MCF 10A (cell line): ENCODE measurements at regions not wholly inside any gene's neighbourhood (a gene's known extent, or its start where the extent isn't known, plus 50 kb on each side); places are given as distances from the start of the nearest gene placed in this dataset.
"Not testable (repeated sequence)": the region's sequence is repeated elsewhere in the genome, so short reads cannot be mapped to it uniquely, and the experiment has no call there.

Experiments used
- BruUV-seq: library from RNA; stranded (reverse); fragments of 400-500 nt; replicated peaks from 2 replicates; lab custom pipeline; 2021; lab: Mats Ljungman, UMichigan
- CTCF ChIA-PET: fragments of 300-600 bp; sonication (Branson Sonifier 250); formaldehyde crosslinking; extraction: SDS; loops from one replicate; lab custom pipeline; 2021; ENCODE audit warnings: antibody characterized with exemption, inconsistent platforms; lab: Yijun Ruan, JAX
- POLR2A ChIA-PET: fragments of 300-600, 350-650 bp; sonication (Branson Sonifier 250); formaldehyde crosslinking; extraction: SDS; loops from one replicate; lab custom pipeline; 2020; ENCODE audit warnings: antibody characterized with exemption, inconsistent platforms; lab: Yijun Ruan, JAX
- DNase-seq: peaks from one replicate; pipeline ENCODE4 v3.0.0-alpha.2; 2018; ENCODE audit not compliant: unreplicated experiment
- H3K27ac Mint-ChIP-seq: one replicate; pipeline ENCODE4 v1.8.0; 2022; ENCODE audit warnings: mild to moderate bottlenecking, low read depth, mixed read lengths; ENCODE audit not compliant: unreplicated experiment
- H3K27me3 Mint-ChIP-seq: one replicate; pipeline ENCODE4 v1.8.0; 2022; ENCODE audit warnings: mixed read lengths; ENCODE audit not compliant: insufficient read depth, unreplicated experiment
- H3K36me3 Mint-ChIP-seq: one replicate; pipeline ENCODE4 v1.8.0; 2022; ENCODE audit warnings: mild to moderate bottlenecking, moderate library complexity, mixed read lengths; ENCODE audit not compliant: insufficient read depth, unreplicated experiment
- H3K4me1 Mint-ChIP-seq: one replicate; pipeline ENCODE4 v1.8.0; 2022; ENCODE audit warnings: mixed read lengths; ENCODE audit not compliant: insufficient read depth, unreplicated experiment
- H3K4me3 Mint-ChIP-seq: one replicate; pipeline ENCODE4 v1.8.0; 2022; ENCODE audit warnings: mild to moderate bottlenecking, moderate library complexity, mixed read lengths; ENCODE audit not compliant: unreplicated experiment
- H3K9me3 Mint-ChIP-seq: one replicate; pipeline ENCODE4 v1.8.0; 2022; ENCODE audit warnings: mixed read lengths; ENCODE audit not compliant: unreplicated experiment
- CTCF ChIP-seq: fragments of 200-600 bp; IDR thresholded peaks from one replicate; pipeline ENCODE4 v1.8.0; 2022; ENCODE audit warnings: antibody characterized with exemption, mild to moderate bottlenecking; ENCODE audit not compliant: unreplicated experiment
- intact Hi-C: fragments of 100-400 bp; cut with micrococcal nuclease; formaldehyde crosslinking; loops from 2 replicates; pipeline ENCODE4 v1.14.1; 2022

DNA sequence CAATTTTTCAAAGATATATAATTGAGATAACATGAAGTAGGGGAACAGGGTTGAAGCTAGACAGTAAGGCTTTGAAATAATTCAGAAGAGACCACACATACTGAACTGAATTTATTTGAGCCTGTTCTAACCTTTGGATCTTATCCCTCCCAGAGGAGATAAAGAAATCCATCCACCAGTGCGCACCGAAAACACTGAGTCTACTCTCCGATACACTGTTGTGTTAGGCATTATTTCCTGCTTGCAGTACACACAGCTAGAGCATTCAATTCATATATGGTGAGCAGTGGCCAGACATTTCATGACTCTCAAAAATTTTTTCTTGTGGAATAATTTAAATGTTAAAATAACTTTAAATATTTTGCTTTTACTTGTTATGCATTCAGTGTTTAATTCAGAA, 342.7 kb downstream of the GPD2 start:
- TF ChIP-seq CTCF, result no peak
- CTCF ChIA-PET, result interaction anchor here (0.5 kb wide), 1 partner anchor 9 kb away, joined by 3 read pairs; no protein-coding TSS in a partner anchor
- no peaks in the 10 kb centered on the region for H3K36me3 Mint-ChIP-seq
- H3K4me1 Mint-ChIP-seq, result no peaks in the 10 kb centered on the region
- H3K4me3 Mint-ChIP-seq, result no peak overlapping the region
- intact Hi-C loops, result no loop called here
- H3K27ac Mint-ChIP-seq, result no peak overlapping the region
- H3K27me3 Mint-ChIP-seq, result no peaks in the 10 kb centered on the region
- POLR2A ChIA-PET, result no interaction called here
- DNase-seq, result no peak
- H3K9me3 Mint-ChIP-seq, result peaks cover 7% of the 10 kb centered on the region
- no TSS peak for BruUV-seq

- H3K4me1 Mint-ChIP-seq, result no peaks in the 10 kb centered on the region
- intact Hi-C loops, result no loop called here
- CTCF ChIA-PET, result interaction anchor here (0.5 to 0.7 kb wide), 3 partner anchors 9 to 1460 kb away, joined by 3 to 4 read pairs (median 3); no protein-coding TSS in a partner anchor
- H3K27ac Mint-ChIP-seq, result no peak overlapping the region
- no peaks in the 10 kb centered on the region for H3K27me3 Mint-ChIP-seq
- TF ChIP-seq CTCF, result no peak
- H3K9me3 Mint-ChIP-seq, result peaks cover 7% of the 10 kb centered on the region
- H3K4me3 Mint-ChIP-seq, result no peak overlapping the region
- DNase-seq, result no peak
- H3K36me3 Mint-ChIP-seq, result no peaks in the 10 kb centered on the region
- no TSS peak for BruUV-seq
- POLR2A ChIA-PET, result no interaction called here
Observed at GRCh38 chr2:156779416-156780120, 343.4 kb downstream of the GPD2 start.

GRCh38 chr2:156781677-156782076, 345.5 kb downstream of the GPD2 start:
- DNase-seq, H3K4me1 Mint-ChIP-seq, CTCF ChIA-PET, H3K36me3 Mint-ChIP-seq, H3K27me3 Mint-ChIP-seq, H3K27ac Mint-ChIP-seq, POLR2A ChIA-PET, BruUV-seq, H3K4me3 Mint-ChIP-seq, intact Hi-C loops, H3K9me3 Mint-ChIP-seq: not testable (repeated sequence)

DNA sequence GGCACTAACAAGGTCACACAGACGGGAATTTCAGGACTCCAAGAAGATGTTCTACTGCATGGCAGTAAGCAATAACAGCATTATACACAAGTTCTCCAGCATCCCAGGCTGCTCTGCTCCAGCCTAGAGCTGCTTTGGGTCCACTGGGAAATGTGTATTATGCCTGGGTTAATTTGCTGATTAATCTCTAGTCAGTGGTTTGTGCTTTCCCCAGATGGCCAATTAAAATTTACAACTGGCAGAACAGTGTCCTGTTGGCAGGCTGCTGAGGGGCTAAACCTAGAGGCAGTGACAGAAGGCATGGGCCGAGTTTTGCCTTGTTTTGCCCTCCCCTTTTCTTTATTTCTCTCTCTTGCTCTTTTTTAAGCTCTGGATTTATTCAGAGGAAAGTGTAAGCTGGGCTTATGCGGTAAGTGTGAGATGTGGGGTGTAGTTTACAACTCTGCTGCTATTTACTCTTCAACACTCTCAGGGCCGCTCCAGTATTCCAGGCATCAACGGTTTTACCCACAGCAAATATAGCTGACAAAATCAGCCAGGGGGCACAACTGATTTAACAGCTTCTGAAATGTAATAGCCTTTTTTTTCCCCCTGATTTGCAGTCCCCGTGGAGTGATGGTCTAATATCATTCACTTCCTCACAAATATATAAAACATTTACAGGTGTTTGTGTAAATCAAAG, 348.0 kb downstream of the GPD2 start:
- Mint-ChIP-seq H3K4me3 (no peak overlapping the region), H3K4me1 (no peaks in the 10 kb centered on the region), H3K36me3 (no peaks in the 10 kb centered on the region), H3K9me3 (peaks cover 7% of the 10 kb centered on the region), H3K27ac (no peak overlapping the region), H3K27me3 (no peaks in the 10 kb centered on the region)
- TF ChIP-seq CTCF, result no peak
- ChIA-PET CTCF (no interaction called here), POLR2A (no interaction called here)
- no TSS peak for BruUV-seq
- intact Hi-C loops, result no loop called here
- no peak for DNase-seq
